T-cell (primary cell): ENCODE measurements at regions not wholly inside any gene's neighbourhood (a gene's known extent, or its start where the extent isn't known, plus 50 kb on each side); places are given as distances from the start of the nearest gene placed in this dataset.

Experiments
- ATAC-seq, 4 experiments: fragments of 200-7000 bp in 3 of 4; fragments of 150-1000 bp in 1 of 4; cut with Tn5 transposase; replicated peaks in 1 of 4; 1 replicate in 3 of 4; 2 replicates in 1 of 4; pipeline ENCODE4 v1.10.0; 2021; ENCODE audit warnings: moderate library complexity in 3 of 4, mild to moderate bottlenecking in 2 of 4, moderate number of reproducible peaks in 1 of 4
- CTCF ChIA-PET, 2 donors: fragments of 300-600 bp; sonication (Branson Sonifier 250); formaldehyde crosslinking; loops; one replicate each; lab custom pipeline; 2022; ENCODE audit warnings: antibody characterized with exemption in 2 of 2; lab: Charles Lee
- POLR2A ChIA-PET, 2 donors: fragments of 300-600 bp; sonication (Branson Sonifier 250); formaldehyde crosslinking; loops; one replicate each; lab custom pipeline; 2022; ENCODE audit warnings: antibody characterized with exemption in 2 of 2; lab: Charles Lee
- DNase-seq, 35 experiments: peaks; one replicate each; pipeline versions ENCODE4 v3.0.0 to v3.0.0-alpha.2; 2013 to 2023
- H3K27ac ChIP-seq: one replicate; pipeline ENCODE4 v1.5.1; 2013; ENCODE audit warnings: low read length
- H3K27me3 ChIP-seq, 2 experiments: replicated peaks in 1 of 2; 1 replicate in 1 of 2; 2 replicates in 1 of 2; pipeline versions ENCODE4 v1.6.1 to v1.7.0; 2013; ENCODE audit warnings: low read length in 1 of 2, mixed read lengths in 1 of 2; ENCODE audit not compliant: control insufficient read depth in 2 of 2, insufficient read depth in 2 of 2; ENCODE audit errors: extremely low read depth in 1 of 2
- H3K36me3 ChIP-seq, 2 donors: 1 replicate in 1 of 2; 2 replicates in 1 of 2; pipeline versions ENCODE4 v1.6.1 to v1.7.0; 2013; ENCODE audit warnings: low read length in 1 of 2; ENCODE audit not compliant: control insufficient read depth in 2 of 2, insufficient read depth in 1 of 2; ENCODE audit errors: extremely low read depth in 1 of 2
- H3K4me1 ChIP-seq, 2 experiments: 1 replicate in 1 of 2; 2 replicates in 1 of 2; pipeline versions ENCODE4 v1.6.1 to v1.7.0; 2013; ENCODE audit warnings: low read length in 2 of 2, mixed read lengths in 1 of 2; ENCODE audit not compliant: insufficient read depth in 2 of 2, control insufficient read depth in 1 of 2; ENCODE audit errors: extremely low read depth in 1 of 2
- H3K4me3 ChIP-seq, 2 donors: 1 replicate in 1 of 2; 2 replicates in 1 of 2; pipeline versions ENCODE4 v1.5.1 to v1.7.0; 2013; ENCODE audit warnings: mild to moderate bottlenecking in 2 of 2, low read length in 1 of 2, moderate library complexity in 1 of 2; ENCODE audit not compliant: control insufficient read depth in 1 of 2; ENCODE audit errors: extremely low read depth in 1 of 2
- H3K9me3 ChIP-seq: 2 replicates; pipeline ENCODE4 v1.7.0; 2013
- H3K27ac Mint-ChIP-seq, 2 donors: one replicate each; pipeline ENCODE4 v1.8.0; 2020 to 2021; ENCODE audit warnings: mild to moderate bottlenecking in 2 of 2, mixed read lengths in 2 of 2
- H3K27me3 Mint-ChIP-seq, 2 donors: one replicate each; pipeline ENCODE4 v1.8.0; 2021 to 2022; ENCODE audit warnings: mixed read lengths in 2 of 2
- H3K36me3 Mint-ChIP-seq: one replicate; pipeline ENCODE4 v1.8.0; 2021; ENCODE audit warnings: mixed read lengths
- H3K4me1 Mint-ChIP-seq, 3 donors: one replicate each; pipeline ENCODE4 v1.8.0; 2020 to 2022; ENCODE audit warnings: mixed read lengths in 3 of 3, mild to moderate bottlenecking in 1 of 3
- H3K4me3 Mint-ChIP-seq, 3 donors: one replicate each; pipeline ENCODE4 v1.8.0; 2020 to 2022; ENCODE audit warnings: mild to moderate bottlenecking in 3 of 3, mixed read lengths in 3 of 3, moderate library complexity in 3 of 3
- H3K9me3 Mint-ChIP-seq, 3 donors: one replicate each; pipeline ENCODE4 v1.8.0; 2020 to 2022; ENCODE audit warnings: mixed read lengths in 3 of 3
- WGBS: methylation state at CpG from one replicate; pipeline ENCODE4 v1.1.5; 2013; ENCODE audit warnings: missing lambda C conversion rate; ENCODE audit not compliant: insufficient coverage; 5-methylcytosine and 5-hydroxymethylcytosine counted together

- Histone ChIP-seq H3K27ac (no peak overlapping the region), H3K9me3 (no peaks in the 10 kb centered on the region), H3K4me3 (peak overlapping the region in 1 of 2 donors; percentile 54), H3K4me1 (peaks cover 0 to 9% of the 10 kb centered on the region in 2 experiments), H3K36me3 (no peaks in the 10 kb centered on the region), H3K27me3 (peaks cover 0 to 19% of the 10 kb centered on the region in 2 experiments)
- H3K4me3 Mint-ChIP-seq: no peak overlapping the region
- no peaks in the 10 kb centered on the region for H3K36me3 Mint-ChIP-seq
- whole genome bisulfite sequencing: 84% methylated on average over 9 of the region's 9 CpGs
- no peaks in the 10 kb centered on the region for H3K9me3 Mint-ChIP-seq
- H3K4me1 Mint-ChIP-seq: peaks cover 2 to 7% (median 6%) of the 10 kb centered on the region in 3 donors
- no peak overlapping the region for H3K27ac Mint-ChIP-seq
- CTCF ChIA-PET: no interaction called here
- ATAC-seq: no peak
- POLR2A ChIA-PET: no interaction called here
- DNase-seq: no peak
- peaks cover 43 to 44% of the 10 kb centered on the region in 2 donors for H3K27me3 Mint-ChIP-seq
Measured at GRCh38 chr6:125363824-125364165, 62.0 kb upstream of the HDDC2 start.

GRCh38 chr6:125365230-125365629 is 63.5 kb upstream of the HDDC2 start:
- Histone ChIP-seq H3K36me3 (no peaks in the 10 kb centered on the region), H3K27me3 (peaks cover 0 to 15% of the 10 kb centered on the region in 2 experiments), H3K4me1 (peaks cover 0 to 9% of the 10 kb centered on the region in 2 experiments), H3K4me3 (no peak overlapping the region), H3K27ac (no peak overlapping the region), H3K9me3 (no peaks in the 10 kb centered on the region)
- H3K4me3 Mint-ChIP-seq: no peak overlapping the region
- ATAC-seq (no peak), DNase-seq (no peak)
- H3K27me3 Mint-ChIP-seq: peaks cover 43 to 46% of the 10 kb centered on the region in 2 donors
- WGBS: 90% methylated on average over 4 of the region's 5 CpGs
- POLR2A ChIA-PET: no interaction called here
- H3K27ac Mint-ChIP-seq: no peak overlapping the region
- no peaks in the 10 kb centered on the region for H3K9me3 Mint-ChIP-seq
- H3K4me1 Mint-ChIP-seq: peaks cover 2 to 7% (median 6%) of the 10 kb centered on the region in 3 donors
- CTCF ChIA-PET: no interaction called here
- no peaks in the 10 kb centered on the region for H3K36me3 Mint-ChIP-seq

GRCh38 chr6:125367036-125367782 is 65.4 kb upstream of the HDDC2 start:
- DNase-seq: no peak
- Histone ChIP-seq H3K36me3 (no peaks in the 10 kb centered on the region), H3K27me3 (peaks cover 0 to 15% of the 10 kb centered on the region in 2 experiments), H3K27ac (no peak overlapping the region), H3K4me3 (no peak overlapping the region), H3K9me3 (no peaks in the 10 kb centered on the region), H3K4me1 (peaks cover 0 to 9% of the 10 kb centered on the region in 2 experiments)
- no peaks in the 10 kb centered on the region for H3K9me3 Mint-ChIP-seq
- ATAC-seq: no peak
- no CpG with 5 or more reads among the region's 3 CpGs for WGBS
- H3K36me3 Mint-ChIP-seq: no peaks in the 10 kb centered on the region
- ChIA-PET POLR2A (no interaction called here), CTCF (no interaction called here)
- peaks cover 33 to 38% of the 10 kb centered on the region in 2 donors for H3K27me3 Mint-ChIP-seq
- H3K4me1 Mint-ChIP-seq: peaks cover 2 to 7% (median 6%) of the 10 kb centered on the region in 3 donors
- no peak overlapping the region for H3K27ac Mint-ChIP-seq
- H3K4me3 Mint-ChIP-seq: no peak overlapping the region

- no peaks in the 10 kb centered on the region for H3K36me3 Mint-ChIP-seq
Measured at GRCh38 chr6:125370343-125370742, 68.6 kb upstream of the HDDC2 start.

GRCh38 chr6:125375013-125375412 is 73.2 kb upstream of the HDDC2 start:
- WGBS: no CpG with 5 or more reads among the region's 2 CpGs
- Histone ChIP-seq H3K4me1 (peaks cover 0 to 6% of the 10 kb centered on the region in 2 experiments), H3K9me3 (no peaks in the 10 kb centered on the region), H3K27me3 (no peaks in the 10 kb centered on the region), H3K36me3 (no peaks in the 10 kb centered on the region), H3K4me3 (no peak overlapping the region), H3K27ac (no peak overlapping the region)
- ChIA-PET CTCF (no interaction called here), POLR2A (no interaction called here)
- Mint-ChIP-seq H3K27ac (no peak overlapping the region), H3K36me3 (no peaks in the 10 kb centered on the region), H3K4me3 (no peak overlapping the region), H3K4me1 (peaks cover 0 to 6% (median 0%) of the 10 kb centered on the region in 3 donors), H3K9me3 (no peaks in the 10 kb centered on the region), H3K27me3 (peaks cover 23 to 28% of the 10 kb centered on the region in 2 donors)
- ATAC-seq (no peak), DNase-seq (no peak)

More at GRCh38 chr6:125370343-125370742, 68.6 kb upstream of the HDDC2 start:
- Histone ChIP-seq H3K36me3 (no peaks in the 10 kb centered on the region), H3K9me3 (no peaks in the 10 kb centered on the region), H3K4me3 (no peak overlapping the region), H3K27ac (no peak overlapping the region), H3K4me1 (no peaks in the 10 kb centered on the region), H3K27me3 (no peaks in the 10 kb centered on the region)
- Mint-ChIP-seq H3K4me3 (no peak overlapping the region), H3K27ac (no peak overlapping the region), H3K27me3 (peaks cover 27 to 28% of the 10 kb centered on the region in 2 donors), H3K9me3 (no peaks in the 10 kb centered on the region), H3K4me1 (no peaks in the 10 kb centered on the region)
- 75% methylated on average over 5 of the region's 8 CpGs for WGBS
- POLR2A ChIA-PET: no interaction called here
- CTCF ChIA-PET: no interaction called here
- ATAC-seq: no peak
- no peak for DNase-seq

GRCh38 chr6:125375821-125376220 is 74.1 kb upstream of the HDDC2 start:
- DNase-seq: no peak
- Histone ChIP-seq H3K27me3 (peaks cover 0 to 1% of the 10 kb centered on the region in 2 experiments), H3K36me3 (no peaks in the 10 kb centered on the region), H3K4me3 (no peak overlapping the region), H3K9me3 (no peaks in the 10 kb centered on the region), H3K4me1 (peaks cover 0 to 6% of the 10 kb centered on the region in 2 experiments), H3K27ac (no peak overlapping the region)
- Mint-ChIP-seq H3K9me3 (no peaks in the 10 kb centered on the region), H3K27me3 (peaks cover 23 to 28% of the 10 kb centered on the region in 2 donors), H3K4me3 (no peak overlapping the region), H3K36me3 (no peaks in the 10 kb centered on the region), H3K4me1 (peaks cover 0 to 6% (median 0%) of the 10 kb centered on the region in 3 donors), H3K27ac (no peak overlapping the region)
- CTCF ChIA-PET: no interaction called here
- POLR2A ChIA-PET: no interaction called here
- ATAC-seq: no peak
